ENCODE measurements at regions not wholly inside any gene's neighbourhood (a gene's known extent, or its start where the extent isn't known, plus 50 kb on each side); places are given as distances from the start of the nearest gene placed in this dataset.

- POLR2A ChIA-PET: no interaction called here
- H3K4me1 ChIP-seq (ENCODE audit: control insufficient read depth, insufficient read depth, low read length): no peaks in the 10 kb centered on the region
- H3K36me3 ChIP-seq (ENCODE audit: control insufficient read depth in 2 of 2, insufficient read depth in 1 of 2, low read length in 2 of 2): no peaks in the 10 kb centered on the region
- no peak overlapping the region for H3K27ac ChIP-seq (ENCODE audit: extremely low read depth, low read depth, low read length)
- no peak for TF ChIP-seq ZNF23 (tag by site-specific recombination; IDR thresholded peaks at IDR 0.05; ENCODE audit: borderline replicate concordance)
- no peak for TF ChIP-seq ATF2 (tag by site-specific recombination; IDR thresholded peaks at IDR 0.05; ENCODE audit: low read depth)
- TF ChIP-seq ZNF350 (tag by site-specific recombination; IDR thresholded peaks at IDR 0.05): no peak
- TF ChIP-seq ZNF114 (tag by site-specific recombination; IDR thresholded peaks at IDR 0.05): no peak
- no peak for TF ChIP-seq ZFP69B (tag by site-specific recombination; IDR thresholded peaks at IDR 0.05)
- no peak for TF ChIP-seq ZSCAN4 (tag by site-specific recombination; IDR thresholded peaks at IDR 0.05)
- no peak for TF ChIP-seq SETDB1 (IDR thresholded peaks at IDR 0.05; ENCODE audit: insufficient read length, low read length)
- no peak for TF ChIP-seq GLIS2 (tag by site-specific recombination; IDR thresholded peaks at IDR 0.05)
- no peak for TF ChIP-seq ZNF837 (tag by site-specific recombination; IDR thresholded peaks at IDR 0.05)
- TF ChIP-seq ZNF48 (tag by site-specific recombination; IDR thresholded peaks at IDR 0.05): no peak
- TF ChIP-seq MZF1 (tag by site-specific recombination; IDR thresholded peaks at IDR 0.05; ENCODE audit: borderline replicate concordance): no peak
- CTCF ChIA-PET: interaction anchor here (0.8 to 1.2 kb wide), 3 partner anchors 14 to 32 kb away, joined by 3 read pairs; no protein-coding TSS in a partner anchor
- H3K4me3 ChIP-seq (ENCODE audit: low read depth, low read length): no peak overlapping the region
- no peaks in the 10 kb centered on the region for H3K9me3 ChIP-seq (ENCODE audit: control insufficient read depth, insufficient read depth, low read depth, low read length)
These were observed 524.1 kb downstream of the PLCL1 start for GRCh38 chr2:198328454-198328853.

GRCh38 chr2:198327526-198327925 is 523.1 kb downstream of the PLCL1 start:
- ChIA-PET POLR2A (no interaction called here), CTCF (interaction anchor here (0.7 kb wide), 1 partner anchor 12 kb away, joined by 3 read pairs; no protein-coding TSS in a partner anchor)
- Histone ChIP-seq H3K27ac (ENCODE audit: extremely low read depth, low read depth, low read length) (no peak overlapping the region), H3K36me3 (ENCODE audit: control insufficient read depth in 2 of 2, insufficient read depth in 1 of 2, low read length in 2 of 2) (no peaks in the 10 kb centered on the region), H3K4me3 (ENCODE audit: low read depth, low read length) (no peak overlapping the region), H3K4me1 (ENCODE audit: control insufficient read depth, insufficient read depth, low read length) (no peaks in the 10 kb centered on the region), H3K9me3 (ENCODE audit: control insufficient read depth, insufficient read depth, low read depth, low read length) (no peaks in the 10 kb centered on the region)
- TF ChIP-seq ZNF112 (tag by site-specific recombination; IDR thresholded peaks at IDR 0.05): no peak
- TF ChIP-seq PATZ1 (tag by site-specific recombination; IDR thresholded peaks at IDR 0.05): no peak
- no peak for TF ChIP-seq ZNF2 (tag by site-specific recombination; IDR thresholded peaks at IDR 0.05)
- no peak for TF ChIP-seq MYNN (tag by site-specific recombination; IDR thresholded peaks at IDR 0.05; ENCODE audit: borderline replicate concordance)
- no peak for TF ChIP-seq ZNF670 (tag by site-specific recombination; IDR thresholded peaks at IDR 0.05; ENCODE audit: low read depth)
- no peak for TF ChIP-seq ZNF132 (tag by site-specific recombination; IDR thresholded peaks at IDR 0.05; ENCODE audit: borderline replicate concordance)
- no peak for TF ChIP-seq ZNF837 (tag by site-specific recombination; IDR thresholded peaks at IDR 0.05)
- TF ChIP-seq ZNF529 (tag by site-specific recombination; IDR thresholded peaks at IDR 0.05; ENCODE audit: insufficient replicate concordance): no peak
- no peak for TF ChIP-seq BCL6B (tag by site-specific recombination; IDR thresholded peaks at IDR 0.05)
- TF ChIP-seq ZBTB7A (tag by site-specific recombination; IDR thresholded peaks at IDR 0.05; ENCODE audit: low read depth): no peak
